OCI-LY7 (cell line): ENCODE measurements at regions not wholly inside any gene's neighbourhood (a gene's known extent, or its start where the extent isn't known, plus 50 kb on each side); places are given as distances from the start of the nearest gene placed in this dataset.

Experiments
- BruUV-seq: library from RNA; stranded (reverse); fragments of 400-500 nt; replicated peaks from 2 replicates; lab custom pipeline; 2021; lab: Mats Ljungman, UMichigan
- CTCF ChIA-PET: fragments of 300-600 bp; sonication (Branson Sonifier 250); formaldehyde crosslinking; loops from one replicate; lab custom pipeline; 2022; ENCODE audit warnings: antibody characterized with exemption; ENCODE audit not compliant: unreplicated experiment; lab: Charles Lee
- POLR2A ChIA-PET: fragments of 300-600 bp; sonication (Branson Sonifier 250); formaldehyde crosslinking; loops from one replicate; lab custom pipeline; 2022; ENCODE audit warnings: antibody characterized with exemption; lab: Charles Lee
- DNase-seq: peaks from one replicate; pipeline ENCODE4 v3.0.0-alpha.2; 2015; ENCODE audit warnings: low spot score
- H2AFZ ChIP-seq: fragments of 200-600 bp; sonication (generic), shearing (Covaris generic); 2 replicates; pipeline ENCODE4 v1.6.1; 2014; ENCODE audit warnings: mild to moderate bottlenecking, antibody characterized with exemption, low read length, moderate library complexity
- H3K27ac ChIP-seq: fragments of 200-600 bp; sonication (generic); 2 replicates; pipeline ENCODE4 v1.5.1; 2014; ENCODE audit warnings: mixed run types, low read depth, mild to moderate bottlenecking, moderate library complexity, low read length, inconsistent platforms; ENCODE audit not compliant: poor library complexity, severe bottlenecking
- H3K36me3 ChIP-seq: fragments of 200-600 bp; sonication (generic); 2 replicates; pipeline ENCODE4 v1.6.1; 2014; ENCODE audit warnings: mild to moderate bottlenecking, antibody characterized with exemption, low read length, moderate library complexity, mixed read lengths; ENCODE audit not compliant: insufficient read depth
- H3K4me1 ChIP-seq: fragments of 200-600 bp; sonication (generic); 2 replicates; pipeline ENCODE4 v1.5.1; 2014; ENCODE audit warnings: mild to moderate bottlenecking, low read length; ENCODE audit not compliant: insufficient read depth, poor library complexity, severe bottlenecking
- H3K4me2 ChIP-seq: fragments of 200-600 bp; sonication (generic); 2 replicates; pipeline ENCODE4 v1.6.1; 2014; ENCODE audit warnings: mild to moderate bottlenecking, low read length
- H3K4me3 ChIP-seq: fragments of 200-600 bp; sonication (generic); 2 replicates; pipeline ENCODE4 v1.5.1; 2014; ENCODE audit warnings: mild to moderate bottlenecking, low read depth, low read length; ENCODE audit not compliant: poor library complexity, severe bottlenecking
- H3K79me2 ChIP-seq: fragments of 200-600 bp; sonication (generic); 2 replicates; pipeline ENCODE4 v1.6.1; 2016; ENCODE audit warnings: low read depth, mild to moderate bottlenecking, low read length, moderate library complexity, mixed read lengths; ENCODE audit not compliant: insufficient read depth
- H3K9me2 ChIP-seq: fragments of 200-600 bp; sonication (generic); 2 replicates; pipeline ENCODE4 v1.6.1; 2016; ENCODE audit warnings: mild to moderate bottlenecking, low read length, mixed read lengths; ENCODE audit not compliant: insufficient read depth
- H3K9me3 ChIP-seq: fragments of 200-600 bp; sonication (generic); 2 replicates; pipeline ENCODE4 v1.6.1; 2014; ENCODE audit warnings: mild to moderate bottlenecking, mixed run types, low read length, mixed read lengths
- H4K20me1 ChIP-seq: fragments of 200-600 bp; sonication (generic); 2 replicates; pipeline ENCODE4 v1.6.1; 2014; ENCODE audit warnings: mild to moderate bottlenecking, antibody characterized with exemption, low read length, moderate library complexity, mixed read lengths; ENCODE audit not compliant: insufficient read depth
- EZH2phosphoT487 ChIP-seq: fragments of 200-600 bp; sonication (generic); IDR thresholded peaks from 2 replicates; pipeline ENCODE4 v1.6.1; 2018; ENCODE audit warnings: low read depth, borderline replicate concordance, mild to moderate bottlenecking, mixed run types, antibody characterized with exemption, low read length, moderate library complexity, mixed read lengths
- intact Hi-C: fragments of 100-400 bp; cut with micrococcal nuclease; formaldehyde crosslinking; loops from one replicate; pipeline ENCODE4 v1.10.0; 2022; ENCODE audit not compliant: unreplicated experiment
- TF ChIP-seq, protein P1 (sequence below): fragments of 200-600 bp; sonication (generic); conservative IDR thresholded peaks from 2 replicates; pipeline ENCODE4 v1.5.1; 2014; ENCODE audit warnings: mild to moderate bottlenecking, antibody characterized with exemption, low read length, moderate library complexity, mixed read lengths

DNA sequence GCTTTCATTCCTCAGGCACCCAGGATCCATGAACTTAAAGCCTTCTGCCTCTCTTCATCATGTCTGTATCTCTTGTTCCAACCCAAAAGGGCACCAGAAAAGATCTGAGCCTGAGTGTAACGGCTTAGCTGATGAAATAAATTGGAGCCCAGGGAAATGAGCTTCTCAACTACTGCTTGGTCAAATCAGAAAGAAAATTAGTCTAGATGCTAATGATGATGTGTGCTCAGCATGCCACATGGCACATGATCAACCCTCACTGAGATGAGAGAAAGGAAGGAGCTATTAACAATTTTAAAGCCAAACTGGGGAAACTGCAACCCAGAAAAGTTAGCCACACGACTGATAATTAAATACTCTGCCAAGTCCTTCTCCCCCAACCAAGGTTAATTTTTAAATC, 325.7 kb downstream of the CNTN3 start:
- H2AFZ ChIP-seq = no peak overlapping the region
- intact Hi-C loops = no loop called here
- POLR2A ChIA-PET = interaction anchor here (1.2 kb wide), 1 partner anchor 48 kb away, joined by 3 read pairs; no protein-coding TSS in a partner anchor

DNA sequence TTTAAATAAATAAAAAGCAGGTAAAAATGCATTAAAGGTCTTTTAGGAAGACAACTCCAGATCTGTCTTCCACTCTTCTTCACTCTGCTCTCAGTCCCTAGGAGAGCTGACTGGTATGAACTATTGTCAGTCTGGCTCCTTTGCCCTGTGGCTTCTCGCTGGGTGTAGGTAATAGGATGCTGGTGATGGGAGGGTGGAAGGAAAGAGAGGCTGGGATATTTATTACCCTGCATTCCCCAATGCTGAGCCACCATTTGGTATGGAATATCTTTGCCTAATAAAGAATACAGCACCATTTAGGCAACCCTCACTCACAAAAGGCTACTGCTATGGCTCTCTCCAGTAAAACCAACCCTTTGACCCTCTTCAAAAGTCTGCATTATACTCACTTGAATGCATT, 326.9 kb downstream of the CNTN3 start:
- ChIA-PET POLR2A (no interaction called here), CTCF (no interaction called here)
- BruUV-seq = no TSS peak
- no peak for DNase-seq
- Histone ChIP-seq H3K4me3 (no peak overlapping the region), H3K36me3 (no peaks in the 10 kb centered on the region), H3K4me2 (no peak overlapping the region), H3K9me3 (no peaks in the 10 kb centered on the region), H3K79me2 (no peaks in the 10 kb centered on the region), H3K9me2 (no peaks in the 10 kb centered on the region; the same call in 1 of the 2 replicates), H4K20me1 (no peaks in the 10 kb centered on the region), H3K4me1 (no peaks in the 10 kb centered on the region), H3K27ac (no peak overlapping the region), H2AFZ (no peak overlapping the region)
- intact Hi-C loops = no loop called here
- TF ChIP-seq EZH2phosphoT487 = no peak
- TF ChIP-seq, protein P1, sequence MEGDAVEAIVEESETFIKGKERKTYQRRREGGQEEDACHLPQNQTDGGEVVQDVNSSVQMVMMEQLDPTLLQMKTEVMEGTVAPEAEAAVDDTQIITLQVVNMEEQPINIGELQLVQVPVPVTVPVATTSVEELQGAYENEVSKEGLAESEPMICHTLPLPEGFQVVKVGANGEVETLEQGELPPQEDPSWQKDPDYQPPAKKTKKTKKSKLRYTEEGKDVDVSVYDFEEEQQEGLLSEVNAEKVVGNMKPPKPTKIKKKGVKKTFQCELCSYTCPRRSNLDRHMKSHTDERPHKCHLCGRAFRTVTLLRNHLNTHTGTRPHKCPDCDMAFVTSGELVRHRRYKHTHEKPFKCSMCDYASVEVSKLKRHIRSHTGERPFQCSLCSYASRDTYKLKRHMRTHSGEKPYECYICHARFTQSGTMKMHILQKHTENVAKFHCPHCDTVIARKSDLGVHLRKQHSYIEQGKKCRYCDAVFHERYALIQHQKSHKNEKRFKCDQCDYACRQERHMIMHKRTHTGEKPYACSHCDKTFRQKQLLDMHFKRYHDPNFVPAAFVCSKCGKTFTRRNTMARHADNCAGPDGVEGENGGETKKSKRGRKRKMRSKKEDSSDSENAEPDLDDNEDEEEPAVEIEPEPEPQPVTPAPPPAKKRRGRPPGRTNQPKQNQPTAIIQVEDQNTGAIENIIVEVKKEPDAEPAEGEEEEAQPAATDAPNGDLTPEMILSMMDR = no peak

More for the DNA sequence above, 325.7 kb downstream of the CNTN3 start:
- Histone ChIP-seq H3K4me1 (no peaks in the 10 kb centered on the region), H3K9me2 (no peaks in the 10 kb centered on the region), H4K20me1 (no peaks in the 10 kb centered on the region), H3K9me3 (no peaks in the 10 kb centered on the region), H3K4me3 (no peak overlapping the region), H3K36me3 (no peaks in the 10 kb centered on the region), H3K79me2 (no peaks in the 10 kb centered on the region), H3K27ac (no peak overlapping the region), H3K4me2 (no peak overlapping the region)
- TF ChIP-seq, protein P1 = no peak
- no peak for TF ChIP-seq EZH2phosphoT487
- no peak for DNase-seq
- BruUV-seq = no TSS peak
- CTCF ChIA-PET = no interaction called here

GRCh38 chr3:74282202-74282601, 332.3 kb downstream of the CNTN3 start:
- Histone ChIP-seq H3K9me3 (no peaks in the 10 kb centered on the region), H3K9me2 (no peaks in the 10 kb centered on the region; the same call in 1 of the 2 replicates), H3K79me2 (no peaks in the 10 kb centered on the region), H4K20me1 (no peaks in the 10 kb centered on the region), H3K4me1 (no peaks in the 10 kb centered on the region), H2AFZ (no peak overlapping the region), H3K36me3 (no peaks in the 10 kb centered on the region), H3K4me3 (no peak overlapping the region), H3K4me2 (no peak overlapping the region), H3K27ac (no peak overlapping the region)
- POLR2A ChIA-PET = interaction anchor here (0.5 kb wide), 1 partner anchor 42 kb away, joined by 3 read pairs; no protein-coding TSS in a partner anchor
- CTCF ChIA-PET = no interaction called here
- TF ChIP-seq EZH2phosphoT487 = no peak
- TF ChIP-seq, protein P1 = no peak
- no TSS peak for BruUV-seq
- intact Hi-C loops = no loop called here
- no peak for DNase-seq
